Nephron (organoid): ENCODE measurements at regions not wholly inside any gene's neighbourhood (a gene's known extent, or its start where the extent isn't known, plus 50 kb on each side); places are given as distances from the start of the nearest gene placed in this dataset.

ENCODE experiments used
- H3K27ac Mint-ChIP-seq, 3 experiments: 2 replicates each; pipeline ENCODE4 v1.8.0; 2020; ENCODE audit warnings: mixed read lengths in 3 of 3, mild to moderate bottlenecking in 2 of 3, moderate library complexity in 1 of 3
- H3K27me3 Mint-ChIP-seq: 2 replicates; pipeline ENCODE4 v1.8.0; 2021; ENCODE audit warnings: low read depth, mild to moderate bottlenecking, moderate library complexity, mixed read lengths
- H3K36me3 Mint-ChIP-seq: 2 replicates; pipeline ENCODE4 v1.8.0; 2020; ENCODE audit warnings: low read depth, mixed read lengths
- H3K4me1 Mint-ChIP-seq: 2 replicates; pipeline ENCODE4 v1.8.0; 2020; ENCODE audit warnings: mixed read lengths
- H3K4me3 Mint-ChIP-seq, 3 experiments: 2 replicates each; pipeline ENCODE4 v1.8.0; 2020; ENCODE audit warnings: mild to moderate bottlenecking in 3 of 3, mixed read lengths in 3 of 3, moderate library complexity in 2 of 3
- H3K9me3 Mint-ChIP-seq: 2 replicates; pipeline ENCODE4 v1.8.0; 2020; ENCODE audit warnings: mixed read lengths
- CTCF ChIP-seq, 3 experiments: fragments of 200-600 bp; sonication (generic); IDR thresholded peaks; one replicate each; pipeline ENCODE4 v1.5.0; 2021; ENCODE audit warnings: antibody characterized with exemption in 3 of 3; ENCODE audit not compliant: unreplicated experiment in 3 of 3

- TF ChIP-seq CTCF (IDR thresholded peaks at IDR 0.05; ENCODE audit: unreplicated experiment in 3 of 3), result no peak
- Mint-ChIP-seq H3K9me3 (no peaks in the 10 kb centered on the region), H3K27me3 (peaks cover 80% of the 10 kb centered on the region), H3K4me3 (no peak overlapping the region), H3K36me3 (no peaks in the 10 kb centered on the region), H3K4me1 (peaks cover 26% of the 10 kb centered on the region), H3K27ac (no peak overlapping the region)
Observed at GRCh38 chr2:120570001-120570400, 165.7 kb upstream of the GLI2 start.

GRCh38 chr2:120570546-120570945, 165.1 kb upstream of the GLI2 start:
- Mint-ChIP-seq H3K27me3 (peaks cover 80% of the 10 kb centered on the region), H3K9me3 (no peaks in the 10 kb centered on the region), H3K36me3 (no peaks in the 10 kb centered on the region), H3K4me1 (peaks cover 24% of the 10 kb centered on the region), H3K4me3 (no peak overlapping the region), H3K27ac (no peak overlapping the region)
- no peak for TF ChIP-seq CTCF (IDR thresholded peaks at IDR 0.05; ENCODE audit: unreplicated experiment in 3 of 3)

GRCh38 chr2:120571015-120571728, 164.5 kb upstream of the GLI2 start:
- H3K9me3 Mint-ChIP-seq, result no peaks in the 10 kb centered on the region
- H3K4me3 Mint-ChIP-seq, result no peak overlapping the region
- no peaks in the 10 kb centered on the region for H3K36me3 Mint-ChIP-seq
- no peak overlapping the region for H3K27ac Mint-ChIP-seq
- peaks cover 74% of the 10 kb centered on the region for H3K27me3 Mint-ChIP-seq
- peaks cover 18% of the 10 kb centered on the region for H3K4me1 Mint-ChIP-seq
- TF ChIP-seq CTCF (IDR thresholded peaks at IDR 0.05; ENCODE audit: unreplicated experiment in 3 of 3), result no peak

GRCh38 chr2:120572226-120572625, 163.4 kb upstream of the GLI2 start:
- Mint-ChIP-seq H3K27me3 (peaks cover 68% of the 10 kb centered on the region), H3K9me3 (no peaks in the 10 kb centered on the region), H3K36me3 (no peaks in the 10 kb centered on the region), H3K4me3 (no peak overlapping the region), H3K4me1 (peaks cover 9% of the 10 kb centered on the region), H3K27ac (no peak overlapping the region)
- no peak for TF ChIP-seq CTCF (IDR thresholded peaks at IDR 0.05; ENCODE audit: unreplicated experiment in 3 of 3)

GRCh38 chr2:120574620-120575019, 161.0 kb upstream of the GLI2 start:
- Mint-ChIP-seq H3K27ac (no peak overlapping the region), H3K36me3 (no peaks in the 10 kb centered on the region), H3K9me3 (no peaks in the 10 kb centered on the region), H3K4me3 (no peak overlapping the region), H3K4me1 (peaks cover 2% of the 10 kb centered on the region), H3K27me3 (peaks cover 75% of the 10 kb centered on the region)
- TF ChIP-seq CTCF (IDR thresholded peaks at IDR 0.05; ENCODE audit: unreplicated experiment in 3 of 3), result no peak

GRCh38 chr2:120575966-120576365, 159.7 kb upstream of the GLI2 start:
- no peak overlapping the region for H3K27ac Mint-ChIP-seq
- no peaks in the 10 kb centered on the region for H3K36me3 Mint-ChIP-seq
- no peaks in the 10 kb centered on the region for H3K9me3 Mint-ChIP-seq
- peaks cover 77% of the 10 kb centered on the region for H3K27me3 Mint-ChIP-seq
- H3K4me1 Mint-ChIP-seq, result no peaks in the 10 kb centered on the region
- no peak for TF ChIP-seq CTCF (IDR thresholded peaks at IDR 0.05; ENCODE audit: unreplicated experiment in 3 of 3)
- H3K4me3 Mint-ChIP-seq, result no peak overlapping the region
